ENCODE measurements at regions not wholly inside any gene's neighbourhood (a gene's known extent, or its start where the extent isn't known, plus 50 kb on each side); places are given as distances from the start of the nearest gene placed in this dataset.

GRCh38 chr6:33950891-33951889, 147.4 kb upstream of the MLN start:
- H3K36me3 ChIP-seq (ENCODE audit: control insufficient read depth, insufficient read depth, low read length) = no peaks in the 10 kb centered on the region
- H3K4me1 ChIP-seq (ENCODE audit: control insufficient read depth, insufficient read depth, low read length, poor library complexity, severe bottlenecking) = no peaks in the 10 kb centered on the region
- H3K27ac ChIP-seq (ENCODE audit: low read depth, low read length, severe bottlenecking) = no peak overlapping the region
- 85 to 86% methylated on average over 22 to 24 of the region's 25 CpGs for WGBS, 2 experiments (ENCODE audit: insufficient coverage in 2 of 2)
- no peak overlapping the region for H3K4me3 ChIP-seq (ENCODE audit: extremely low read depth, insufficient read depth, low read length, poor library complexity, severe bottlenecking)
- H3K9me3 ChIP-seq (ENCODE audit: control insufficient read depth, low read length) = no peaks in the 10 kb centered on the region

- H3K4me1 ChIP-seq (ENCODE audit: control insufficient read depth, insufficient read depth, low read length, poor library complexity, severe bottlenecking) = no peaks in the 10 kb centered on the region
- no peak overlapping the region for H3K27ac ChIP-seq (ENCODE audit: low read depth, low read length, severe bottlenecking)
- no peak overlapping the region for H3K4me3 ChIP-seq (ENCODE audit: extremely low read depth, insufficient read depth, low read length, poor library complexity, severe bottlenecking)
- H3K36me3 ChIP-seq (ENCODE audit: control insufficient read depth, insufficient read depth, low read length) = no peaks in the 10 kb centered on the region
- no peaks in the 10 kb centered on the region for H3K9me3 ChIP-seq (ENCODE audit: control insufficient read depth, low read length)
- 83 to 92% methylated on average over 1 to 2 of the region's 2 CpGs for WGBS, 2 experiments (ENCODE audit: insufficient coverage in 2 of 2)
These were observed 146.7 kb upstream of the MLN start for GRCh38 chr6:33950472-33950881.

DNA sequence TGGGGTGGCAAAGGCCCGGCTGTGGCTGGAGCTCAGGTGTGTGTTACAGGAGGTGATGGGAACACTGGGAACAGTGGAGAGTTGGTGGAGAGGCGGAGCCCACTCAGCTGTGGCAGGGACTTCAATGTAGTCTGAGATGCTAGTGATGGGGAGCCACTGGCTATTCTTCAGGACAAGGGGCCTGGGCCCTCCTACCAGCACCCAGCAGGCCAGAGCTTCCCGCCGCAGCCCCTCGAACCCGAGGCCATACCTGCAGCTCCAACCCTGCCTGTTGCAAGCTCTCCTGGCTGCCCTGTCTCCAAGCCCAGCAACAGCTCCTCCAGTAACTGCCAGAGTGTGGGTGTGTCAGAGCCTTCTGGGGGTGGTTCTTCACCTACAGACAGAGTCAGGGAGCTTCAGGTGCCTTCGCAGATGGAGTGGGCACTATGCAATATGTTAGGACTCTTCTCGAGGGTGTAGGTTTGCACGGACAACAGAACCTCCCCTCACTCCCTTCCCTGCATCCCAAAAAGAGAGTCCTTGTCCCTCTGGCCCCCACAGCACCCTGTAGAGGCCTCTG, 146.2 kb upstream of the MLN start:
- H3K36me3 ChIP-seq (ENCODE audit: control insufficient read depth, insufficient read depth, low read length) = no peaks in the 10 kb centered on the region
- 91 to 92% methylated on average over 6 to 8 of the region's 9 CpGs for WGBS, 2 experiments (ENCODE audit: insufficient coverage in 2 of 2)
- H3K27ac ChIP-seq (ENCODE audit: low read depth, low read length, severe bottlenecking) = no peak overlapping the region
- no peaks in the 10 kb centered on the region for H3K9me3 ChIP-seq (ENCODE audit: control insufficient read depth, low read length)
- no peaks in the 10 kb centered on the region for H3K4me1 ChIP-seq (ENCODE audit: control insufficient read depth, insufficient read depth, low read length, poor library complexity, severe bottlenecking)
- no peak overlapping the region for H3K4me3 ChIP-seq (ENCODE audit: extremely low read depth, insufficient read depth, low read length, poor library complexity, severe bottlenecking)

GRCh38 chr6:33949111-33949510, 145.3 kb upstream of the MLN start:
- H3K4me3 ChIP-seq (ENCODE audit: extremely low read depth, insufficient read depth, low read length, poor library complexity, severe bottlenecking) = no peak overlapping the region
- 95 to 100% methylated on average over 4 of the region's 5 CpGs for WGBS, 2 experiments (ENCODE audit: insufficient coverage in 2 of 2)
- no peaks in the 10 kb centered on the region for H3K9me3 ChIP-seq (ENCODE audit: control insufficient read depth, low read length)
- no peaks in the 10 kb centered on the region for H3K4me1 ChIP-seq (ENCODE audit: control insufficient read depth, insufficient read depth, low read length, poor library complexity, severe bottlenecking)
- no peak overlapping the region for H3K27ac ChIP-seq (ENCODE audit: low read depth, low read length, severe bottlenecking)
- H3K36me3 ChIP-seq (ENCODE audit: control insufficient read depth, insufficient read depth, low read length) = no peaks in the 10 kb centered on the region

DNA sequence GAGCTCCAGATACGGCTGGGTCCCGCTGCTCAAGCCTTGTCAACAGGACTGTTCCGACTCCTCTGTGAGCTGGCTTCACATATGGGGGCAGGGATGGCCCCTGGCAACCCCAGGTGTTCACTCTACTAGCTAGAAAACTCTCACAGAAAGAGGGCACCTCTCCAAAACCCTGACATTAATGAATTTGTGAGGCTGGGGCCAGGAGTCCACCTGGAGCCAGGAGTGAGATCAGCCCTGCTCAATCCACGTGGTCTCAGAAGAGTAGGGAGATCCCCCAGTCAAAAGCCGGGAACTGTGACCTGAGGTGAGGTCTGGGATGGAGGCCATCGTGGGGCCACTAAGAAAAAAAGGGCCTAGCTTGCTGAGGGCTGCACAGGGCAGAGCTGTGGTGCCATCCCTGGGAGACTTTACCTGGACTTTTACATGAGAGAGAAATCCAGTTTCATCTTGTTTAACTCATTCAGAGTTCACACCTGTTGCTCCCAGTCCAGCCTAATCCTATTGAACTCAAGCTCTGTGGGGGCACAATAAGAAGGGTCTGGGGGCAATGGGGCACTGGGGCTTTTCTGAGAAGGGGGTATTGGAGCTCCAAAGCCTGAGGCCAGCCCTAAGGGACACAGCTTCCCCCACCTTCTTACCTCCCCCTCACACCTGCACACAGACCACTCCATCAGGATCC, 144.3 kb upstream of the MLN start:
- no peaks in the 10 kb centered on the region for H3K4me1 ChIP-seq (ENCODE audit: control insufficient read depth, insufficient read depth, low read length, poor library complexity, severe bottlenecking)
- H3K4me3 ChIP-seq (ENCODE audit: extremely low read depth, insufficient read depth, low read length, poor library complexity, severe bottlenecking) = no peak overlapping the region
- H3K9me3 ChIP-seq (ENCODE audit: control insufficient read depth, low read length) = no peaks in the 10 kb centered on the region
- no peak overlapping the region for H3K27ac ChIP-seq (ENCODE audit: low read depth, low read length, severe bottlenecking)
- H3K36me3 ChIP-seq (ENCODE audit: control insufficient read depth, insufficient read depth, low read length) = no peaks in the 10 kb centered on the region
- 83 to 94% methylated on average over 5 to 6 of the region's 6 CpGs for WGBS, 2 experiments (ENCODE audit: insufficient coverage in 2 of 2)

DNA sequence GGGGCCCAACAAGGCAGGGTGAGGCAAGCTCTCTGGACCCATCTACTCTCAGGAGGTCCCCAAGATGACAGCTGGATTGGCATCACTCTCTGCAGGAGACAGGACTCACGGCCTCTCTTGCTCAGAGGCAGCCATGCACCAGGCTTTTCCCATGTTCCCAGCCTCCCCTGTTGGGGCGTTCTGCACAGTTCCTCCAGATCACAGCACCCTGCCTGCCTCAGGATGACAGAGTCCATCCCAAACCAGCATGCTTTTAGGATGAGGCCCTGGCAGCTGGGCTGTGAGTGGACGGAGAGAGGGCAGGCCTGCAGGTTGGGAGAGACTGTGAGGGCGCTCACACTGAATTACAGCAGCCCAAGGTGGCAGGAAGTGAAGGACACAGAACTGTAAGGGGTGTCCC, 143.2 kb upstream of the MLN start:
- no peaks in the 10 kb centered on the region for H3K4me1 ChIP-seq (ENCODE audit: control insufficient read depth, insufficient read depth, low read length, poor library complexity, severe bottlenecking)
- WGBS, 2 experiments (ENCODE audit: insufficient coverage in 2 of 2) = 78 to 94% methylated on average over 4 of the region's 4 CpGs
- no peaks in the 10 kb centered on the region for H3K36me3 ChIP-seq (ENCODE audit: control insufficient read depth, insufficient read depth, low read length)
- no peaks in the 10 kb centered on the region for H3K9me3 ChIP-seq (ENCODE audit: control insufficient read depth, low read length)
- H3K27ac ChIP-seq (ENCODE audit: low read depth, low read length, severe bottlenecking) = no peak overlapping the region
- no peak overlapping the region for H3K4me3 ChIP-seq (ENCODE audit: extremely low read depth, insufficient read depth, low read length, poor library complexity, severe bottlenecking)

- Histone ChIP-seq H3K4me1 (ENCODE audit: control insufficient read depth, insufficient read depth, low read length, poor library complexity, severe bottlenecking) (no peaks in the 10 kb centered on the region), H3K4me3 (ENCODE audit: extremely low read depth, insufficient read depth, low read length, poor library complexity, severe bottlenecking) (no peak overlapping the region), H3K9me3 (ENCODE audit: control insufficient read depth, low read length) (no peaks in the 10 kb centered on the region), H3K36me3 (ENCODE audit: control insufficient read depth, insufficient read depth, low read length) (no peaks in the 10 kb centered on the region), H3K27ac (ENCODE audit: low read depth, low read length, severe bottlenecking) (no peak overlapping the region)
- no CpG with 5 or more reads among the region's 6 CpGs for WGBS, 2 experiments (ENCODE audit: insufficient coverage in 2 of 2)
These were observed 142.1 kb upstream of the MLN start for GRCh38 chr6:33945931-33946330.

- 90 to 92% methylated on average over 12 to 15 of the region's 22 CpGs for WGBS, 2 experiments (ENCODE audit: insufficient coverage in 2 of 2)
- no peaks in the 10 kb centered on the region for H3K9me3 ChIP-seq (ENCODE audit: control insufficient read depth, low read length)
- H3K4me3 ChIP-seq (ENCODE audit: extremely low read depth, insufficient read depth, low read length, poor library complexity, severe bottlenecking) = no peak overlapping the region
- H3K4me1 ChIP-seq (ENCODE audit: control insufficient read depth, insufficient read depth, low read length, poor library complexity, severe bottlenecking) = no peaks in the 10 kb centered on the region
- H3K27ac ChIP-seq (ENCODE audit: low read depth, low read length, severe bottlenecking) = no peak overlapping the region
- no peaks in the 10 kb centered on the region for H3K36me3 ChIP-seq (ENCODE audit: control insufficient read depth, insufficient read depth, low read length)
These were observed 141.0 kb upstream of the MLN start for GRCh38 chr6:33944686-33945411.

DNA sequence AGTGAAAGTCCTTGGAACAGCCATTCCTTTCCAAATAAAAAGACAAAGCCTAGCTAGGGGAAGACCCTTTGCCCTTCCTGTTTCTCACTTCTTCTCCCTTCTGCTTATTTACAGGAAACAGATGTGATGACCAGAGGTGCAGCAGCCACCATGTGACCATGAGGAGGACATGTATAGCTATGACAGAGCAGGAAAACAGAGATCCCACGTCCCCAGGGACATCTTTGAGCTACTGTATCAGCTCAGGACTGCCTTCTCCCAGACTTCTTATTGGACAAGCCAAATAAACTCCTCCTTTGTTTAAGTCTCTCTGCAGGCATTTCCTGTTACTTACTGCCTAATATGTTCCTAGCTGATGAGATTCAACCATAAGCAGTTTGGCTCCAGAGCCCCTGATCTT, 133.1 kb upstream of the MLN start:
- Histone ChIP-seq H3K36me3 (ENCODE audit: control insufficient read depth, insufficient read depth, low read length) (no peaks in the 10 kb centered on the region), H3K4me1 (ENCODE audit: control insufficient read depth, insufficient read depth, low read length, poor library complexity, severe bottlenecking) (no peaks in the 10 kb centered on the region), H3K4me3 (ENCODE audit: extremely low read depth, insufficient read depth, low read length, poor library complexity, severe bottlenecking) (no peak overlapping the region), H3K9me3 (ENCODE audit: control insufficient read depth, low read length) (no peaks in the 10 kb centered on the region), H3K27ac (ENCODE audit: low read depth, low read length, severe bottlenecking) (no peak overlapping the region)
- WGBS, 2 experiments (ENCODE audit: insufficient coverage in 2 of 2) = 57 to 75% methylated on average over 1 of the region's 1 CpG

GRCh38 chr6:33935439-33936080, 131.8 kb upstream of the MLN start:
- Histone ChIP-seq H3K27ac (ENCODE audit: low read depth, low read length, severe bottlenecking) (no peak overlapping the region), H3K4me3 (ENCODE audit: extremely low read depth, insufficient read depth, low read length, poor library complexity, severe bottlenecking) (no peak overlapping the region), H3K9me3 (ENCODE audit: control insufficient read depth, low read length) (no peaks in the 10 kb centered on the region), H3K4me1 (ENCODE audit: control insufficient read depth, insufficient read depth, low read length, poor library complexity, severe bottlenecking) (no peaks in the 10 kb centered on the region), H3K36me3 (ENCODE audit: control insufficient read depth, insufficient read depth, low read length) (no peaks in the 10 kb centered on the region)
- 69 to 80% methylated on average over 7 to 9 of the region's 15 CpGs for WGBS, 2 experiments (ENCODE audit: insufficient coverage in 2 of 2)

Measured in mesodermal cell (in vitro differentiated cells).